Activated CD8-positive, alpha-beta memory T cell treated with anti-CD3 and anti-CD28 coated beads for 1 hour (primary cell): ENCODE measurements at regions not wholly inside any gene's neighbourhood (a gene's known extent, or its start where the extent isn't known, plus 50 kb on each side); places are given as distances from the start of the nearest gene placed in this dataset.

Experiments
- DNase-seq, 2 donors: peaks; one replicate each; pipeline ENCODE4 v3.0.0-alpha.2; 2020; ENCODE audit warnings: low read depth in 1 of 2; ENCODE audit errors: extremely low read depth in 1 of 2

GRCh38 chr11:87394924-87395323, 357.2 kb downstream of the TMEM135 start:
- DNase-seq = no peak

GRCh38 chr11:87392665-87393064, 354.9 kb downstream of the TMEM135 start:
- no peak for DNase-seq

GRCh38 chr11:87391496-87391895, 353.8 kb downstream of the TMEM135 start:
- DNase-seq = no peak

GRCh38 chr11:87384078-87384729, 346.5 kb downstream of the TMEM135 start:
- no peak for DNase-seq

- no peak for DNase-seq
Measured at GRCh38 chr11:87374038-87374807, 336.5 kb downstream of the TMEM135 start.
